GM18909 (cell line): ENCODE measurements at regions not wholly inside any gene's neighbourhood (a gene's known extent, or its start where the extent isn't known, plus 50 kb on each side); places are given as distances from the start of the nearest gene placed in this dataset.

Experiments
- ATAC-seq: cut with Tn5 transposase; IDR thresholded peaks from one replicate; pipeline ENCODE4 v1.9.1; 2021; ENCODE audit warnings: mild to moderate bottlenecking; ENCODE audit not compliant: unreplicated experiment, poor library complexity

GRCh38 chr6:104621396-104621795 is 238.3 kb downstream of the HACE1 start:
- no peak for ATAC-seq

- no peak for ATAC-seq
These were observed 242.1 kb downstream of the HACE1 start for GRCh38 chr6:104617591-104617990.

GRCh38 chr6:104614394-104614793 is 245.3 kb downstream of the HACE1 start:
- no peak for ATAC-seq

GRCh38 chr6:104613416-104614001 is 246.2 kb downstream of the HACE1 start:
- ATAC-seq: no peak

- ATAC-seq: no peak
These were observed 247.2 kb downstream of the HACE1 start for GRCh38 chr6:104612541-104612940.

GRCh38 chr6:104608101-104608500 is 251.6 kb downstream of the HACE1 start:
- no peak for ATAC-seq

- ATAC-seq: no peak
These were observed 252.2 kb downstream of the HACE1 start for GRCh38 chr6:104607501-104607900.

GRCh38 chr6:104606361-104606760 is 253.4 kb downstream of the HACE1 start:
- no peak for ATAC-seq

- no peak for ATAC-seq
These were observed 255.0 kb downstream of the HACE1 start for GRCh38 chr6:104604685-104605084.

GRCh38 chr6:104603108-104603745 is 256.5 kb downstream of the HACE1 start:
- no peak for ATAC-seq

- no peak for ATAC-seq
These were observed 258.0 kb downstream of the HACE1 start for GRCh38 chr6:104601721-104602120.

GRCh38 chr6:104601131-104601651 is 258.5 kb downstream of the HACE1 start:
- ATAC-seq: no peak

- no peak for ATAC-seq
These were observed 259.1 kb downstream of the HACE1 start for GRCh38 chr6:104600639-104600931.

GRCh38 chr6:104599821-104600638 is 259.7 kb downstream of the HACE1 start:
- ATAC-seq: no peak

- ATAC-seq: no peak
These were observed 262.1 kb downstream of the HACE1 start for GRCh38 chr6:104597541-104598050.

GRCh38 chr6:104596091-104596490 is 263.6 kb downstream of the HACE1 start:
- no peak for ATAC-seq

- no peak for ATAC-seq
These were observed 264.4 kb downstream of the HACE1 start for GRCh38 chr6:104595311-104595820.

- no peak for ATAC-seq
These were observed 268.0 kb downstream of the HACE1 start for GRCh38 chr6:104591573-104592334.

GRCh38 chr6:104589940-104590339 is 269.8 kb downstream of the HACE1 start:
- no peak for ATAC-seq

GRCh38 chr6:104585646-104586045 is 274.1 kb downstream of the HACE1 start:
- ATAC-seq: no peak
